ENCODE measurements at regions not wholly inside any gene's neighbourhood (a gene's known extent, or its start where the extent isn't known, plus 50 kb on each side); places are given as distances from the start of the nearest gene placed in this dataset.

DNA sequence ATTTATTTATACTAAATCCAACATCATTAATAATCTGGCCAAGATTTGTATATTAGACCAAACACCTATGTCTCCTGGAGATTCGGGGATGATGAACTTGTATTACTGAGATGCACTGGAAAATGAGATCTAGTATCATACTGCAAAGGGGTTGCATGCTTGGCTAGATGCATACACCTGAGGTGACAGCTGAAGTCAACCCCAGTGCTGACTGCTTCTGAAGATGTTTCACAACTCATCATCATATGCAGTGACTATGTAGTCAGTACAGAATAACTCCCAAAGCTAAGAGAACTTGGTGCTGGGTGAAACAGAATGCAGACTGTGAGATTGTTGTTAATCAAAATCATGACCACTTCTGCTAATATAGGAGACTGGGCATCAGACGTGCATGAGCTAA, 1114.2 kb downstream of the NSUN3 start:
- Histone ChIP-seq H3K9me3 (ENCODE audit: control insufficient read depth in 1 of 2, insufficient read depth in 1 of 2, low read depth in 1 of 2, low read length in 2 of 2) (peaks cover 1 to 4% of the 10 kb centered on the region in 2 experiments; a peak in 1 of 4 replicates), H4K20me1 (ENCODE audit: insufficient read depth) (no peaks in the 10 kb centered on the region), H3K27me3 (ENCODE audit: insufficient read depth, low read length) (no peaks in the 10 kb centered on the region), H3K4me3 (replicated peaks in 1 of 2; ENCODE audit: low read depth in 1 of 2, low read length in 2 of 2) (no peak overlapping the region), H3K4me2 (ENCODE audit: low read length) (no peak overlapping the region), H3K9me2 (ENCODE audit: insufficient read depth) (no peaks in the 10 kb centered on the region), H2AFZ (ENCODE audit: low read depth, low read length, poor library complexity, severe bottlenecking) (no peak overlapping the region), H3K4me1 (ENCODE audit: control insufficient read depth in 1 of 2, insufficient read depth in 2 of 2, low read length in 2 of 2) (no peaks in the 10 kb centered on the region), H3K36me3 (ENCODE audit: control insufficient read depth in 1 of 2, insufficient read depth in 2 of 2, low read length in 2 of 2) (no peaks in the 10 kb centered on the region), H3K79me2 (ENCODE audit: insufficient read depth, low read length) (no peaks in the 10 kb centered on the region), H3K27ac (ENCODE audit: low read depth, low read length) (no peak overlapping the region), H3K9ac (ENCODE audit: low read length) (no peak overlapping the region)
- no peak for DNase-seq (ENCODE audit: low read depth, low spot score)
- ChIA-PET CTCF (no interaction called here), POLR2A (no interaction called here), RAD21 (ENCODE audit: low non-redundant PET in 1 of 2, low total read pairs in 2 of 2, uncharacterized antibody in 2 of 2, unreplicated experiment in 2 of 2) (no interaction called here)
- TF ChIP-seq EZH2phosphoT487 (IDR thresholded peaks at IDR 0.05; ENCODE audit: borderline replicate concordance) (no peak), SRF (IDR thresholded peaks at IDR 0.05; ENCODE audit: low read depth) (no peak), EGR1 (IDR thresholded peaks at IDR 0.05; ENCODE audit: low read depth) (no peak), ZBTB33 (IDR thresholded peaks at IDR 0.05; ENCODE audit: extremely low read depth, insufficient replicate concordance, low read length) (no peak), CEBPB (IDR thresholded peaks at IDR 0.05; ENCODE audit: low read depth) (no peak), SIN3A (IDR thresholded peaks at IDR 0.05; ENCODE audit: low read depth) (no peak), TCF7L2 (IDR thresholded peaks at IDR 0.05; ENCODE audit: borderline replicate concordance, extremely low read depth, insufficient read depth, insufficient read length) (no peak), ELF1 (IDR thresholded peaks at IDR 0.05; ENCODE audit: borderline replicate concordance, low read depth) (no peak), YY1 (IDR thresholded peaks at IDR 0.05; ENCODE audit: extremely low read depth, insufficient replicate concordance, low read depth, low read length) (no peak), ZNF274 (IDR thresholded peaks at IDR 0.05; ENCODE audit: low read depth, low read length) (no peak)
- TF ChIP-seq, protein P1, sequence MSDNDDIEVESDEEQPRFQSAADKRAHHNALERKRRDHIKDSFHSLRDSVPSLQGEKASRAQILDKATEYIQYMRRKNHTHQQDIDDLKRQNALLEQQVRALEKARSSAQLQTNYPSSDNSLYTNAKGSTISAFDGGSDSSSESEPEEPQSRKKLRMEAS (IDR thresholded peaks at IDR 0.05), result no peak
- BruUV-seq (replicated peaks), result no TSS peak
- intact Hi-C loops (cut with micrococcal nuclease), result no loop called here
- no peak for ATAC-seq
